GM18907 (cell line): ENCODE measurements at regions not wholly inside any gene's neighbourhood (a gene's known extent, or its start where the extent isn't known, plus 50 kb on each side); places are given as distances from the start of the nearest gene placed in this dataset.
"Not testable (repeated sequence)": the region's sequence is repeated elsewhere in the genome, so short reads cannot be mapped to it uniquely, and the experiment has no call there.

Experiments used
- ATAC-seq: cut with Tn5 transposase; IDR thresholded peaks from one replicate; pipeline ENCODE4 v1.9.1; 2021; ENCODE audit warnings: mild to moderate bottlenecking, moderate library complexity; ENCODE audit not compliant: unreplicated experiment

- ATAC-seq = no peak
Measured at GRCh38 chr3:73225146-73225855, 163.8 kb downstream of the EBLN2 start.

GRCh38 chr3:73225991-73226390 lies 164.5 kb downstream of the EBLN2 start:
- ATAC-seq = no peak

- no peak for ATAC-seq
Measured at GRCh38 chr3:73228000-73228399, 166.5 kb downstream of the EBLN2 start.

GRCh38 chr3:73228437-73228836 lies 167.0 kb downstream of the EBLN2 start:
- ATAC-seq = no peak

GRCh38 chr3:73228959-73229358 lies 167.5 kb downstream of the EBLN2 start:
- no peak for ATAC-seq

- no peak for ATAC-seq
Measured at GRCh38 chr3:73234354-73235014, 173.0 kb downstream of the EBLN2 start.

GRCh38 chr3:73235768-73236167 lies 174.3 kb downstream of the EBLN2 start:
- no peak for ATAC-seq

- no peak for ATAC-seq
Measured at GRCh38 chr3:73236867-73237266, 175.4 kb downstream of the EBLN2 start.

- ATAC-seq = no peak
Measured at GRCh38 chr3:73243740-73244139, 182.3 kb downstream of the EBLN2 start.

GRCh38 chr3:73245459-73245858 lies 184.0 kb downstream of the EBLN2 start:
- no peak for ATAC-seq

- ATAC-seq = no peak
Measured at GRCh38 chr3:73249047-73249446, 187.6 kb downstream of the EBLN2 start.

- ATAC-seq = no peak
Measured at GRCh38 chr3:73254062-73254461, 192.6 kb downstream of the EBLN2 start.

GRCh38 chr3:73255609-73256029 lies 194.2 kb downstream of the EBLN2 start:
- ATAC-seq = no peak

- ATAC-seq = no peak
Measured at GRCh38 chr3:73257186-73257585, 195.7 kb downstream of the EBLN2 start.

- no peak for ATAC-seq
Measured at GRCh38 chr3:73258057-73258456, 196.6 kb downstream of the EBLN2 start.

- no peak for ATAC-seq
Measured at GRCh38 chr3:73259291-73259690, 197.8 kb downstream of the EBLN2 start.

- no peak for ATAC-seq
Measured at GRCh38 chr3:73259856-73260255, 198.4 kb downstream of the EBLN2 start.

- not testable (repeated sequence) for ATAC-seq
Measured at GRCh38 chr3:73266558-73266957, 205.1 kb downstream of the EBLN2 start.

- not testable (repeated sequence) for ATAC-seq
Measured at GRCh38 chr3:73269126-73269525, 207.7 kb downstream of the EBLN2 start.

GRCh38 chr3:73270839-73271483 lies 209.5 kb downstream of the EBLN2 start:
- ATAC-seq = no peak

GRCh38 chr3:73273341-73273740 lies 211.9 kb downstream of the EBLN2 start:
- no peak for ATAC-seq

GRCh38 chr3:73280746-73281145 lies 219.3 kb downstream of the EBLN2 start:
- ATAC-seq = no peak
